ENCODE measurements at regions not wholly inside any gene's neighbourhood (a gene's known extent, or its start where the extent isn't known, plus 50 kb on each side); places are given as distances from the start of the nearest gene placed in this dataset.

DNA sequence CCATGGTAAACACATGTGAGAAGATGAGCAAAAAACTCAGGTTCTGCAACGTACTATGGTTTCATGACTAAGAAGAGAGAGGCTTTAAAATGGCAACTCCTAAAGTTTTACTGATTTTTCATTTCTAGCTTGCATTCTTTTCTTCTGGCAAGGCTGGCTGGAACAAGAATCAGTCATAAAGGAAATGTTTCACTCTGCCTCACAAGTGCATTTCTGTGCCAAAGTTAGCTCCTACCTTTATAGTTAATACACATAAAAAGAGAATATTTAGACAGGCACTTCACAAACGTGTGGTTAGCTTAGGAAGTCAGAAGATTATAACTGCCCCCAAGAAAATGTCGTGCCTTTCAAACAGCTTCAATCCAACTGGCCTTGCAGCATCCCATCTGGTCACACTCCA, 417.1 kb upstream of the CDH11 start:
- intact Hi-C loops (cut with micrococcal nuclease): no loop called here

DNA sequence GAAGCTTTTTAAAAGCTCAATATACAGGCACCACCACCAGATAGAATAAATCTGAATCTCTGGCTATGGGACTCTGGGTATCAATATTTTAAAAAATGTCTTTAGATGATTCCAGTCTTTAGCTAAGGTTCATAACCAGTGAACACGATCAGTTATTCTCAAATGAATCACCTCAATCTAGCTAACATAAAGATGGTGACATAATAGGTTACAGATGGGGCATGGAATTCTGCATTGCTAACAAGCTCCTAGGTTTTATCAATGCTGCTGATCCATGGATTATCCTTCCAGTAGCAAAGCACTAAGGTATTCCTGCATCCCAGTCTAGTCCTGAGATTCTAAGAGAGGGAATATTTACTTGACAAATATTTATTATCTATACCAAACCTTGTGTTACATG, 415.5 kb upstream of the CDH11 start:
- intact Hi-C loops (cut with micrococcal nuclease): no loop called here

DNA sequence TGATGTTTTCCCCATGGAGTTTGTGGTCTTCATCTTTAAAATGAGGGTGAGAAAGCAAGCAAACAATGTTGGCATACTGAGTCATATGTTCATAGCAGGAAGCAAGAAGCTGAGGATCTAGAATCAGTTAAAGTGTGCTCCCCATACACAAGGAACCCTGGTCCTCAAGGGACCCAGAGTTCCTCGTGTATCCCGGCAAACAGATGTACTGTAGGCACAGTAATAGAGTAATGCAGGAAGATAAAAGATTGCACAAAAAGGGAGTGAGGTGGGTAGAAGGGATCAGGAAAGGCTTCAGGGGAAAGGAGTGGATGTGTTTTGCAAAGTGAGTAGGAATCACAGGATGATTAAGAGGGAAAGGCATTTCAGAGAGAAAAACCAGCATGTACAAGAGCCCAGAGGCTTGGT, 412.3 kb upstream of the CDH11 start:
- intact Hi-C loops (cut with micrococcal nuclease): no loop called here

DNA sequence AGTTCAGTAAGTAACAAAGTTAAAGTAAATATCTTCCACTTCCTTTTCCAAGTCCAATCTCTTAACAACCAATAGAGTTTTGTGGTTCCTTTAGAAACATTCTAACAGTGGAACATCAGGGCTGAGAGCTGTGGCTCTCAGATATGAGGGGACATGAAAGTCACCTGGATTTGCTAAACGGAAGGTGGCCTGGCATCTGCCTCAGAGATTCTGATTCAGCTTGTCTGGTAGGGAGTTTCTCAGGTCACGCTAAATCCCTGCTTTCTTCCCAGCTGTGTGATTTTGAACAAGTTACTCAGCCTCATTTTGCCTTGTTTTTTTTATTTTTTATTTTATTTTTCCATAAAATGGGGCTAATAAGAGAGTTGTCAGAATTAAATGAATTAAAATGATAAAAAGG, 411.0 kb upstream of the CDH11 start:
- intact Hi-C loops (cut with micrococcal nuclease): no loop called here

DNA sequence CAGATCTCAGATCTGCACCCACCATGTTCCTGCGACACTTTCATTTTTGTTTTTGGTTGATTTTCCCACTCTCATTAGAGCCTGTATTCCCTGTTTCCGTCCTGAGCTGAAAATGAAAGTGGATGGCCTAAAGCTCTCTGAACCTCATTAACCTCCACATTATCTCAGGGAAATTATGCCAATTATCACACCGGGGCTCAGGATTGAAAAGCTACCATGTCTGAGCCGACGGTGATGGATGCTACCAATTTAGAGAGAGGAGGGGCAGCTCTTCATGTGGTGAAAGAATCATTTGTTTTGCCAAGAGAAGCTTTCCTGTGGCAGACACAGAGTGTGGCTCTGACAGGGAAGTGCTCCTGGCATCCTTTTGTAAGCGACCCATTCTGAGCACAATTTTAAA, 410.4 kb upstream of the CDH11 start:
- intact Hi-C loops (cut with micrococcal nuclease): no loop called here

DNA sequence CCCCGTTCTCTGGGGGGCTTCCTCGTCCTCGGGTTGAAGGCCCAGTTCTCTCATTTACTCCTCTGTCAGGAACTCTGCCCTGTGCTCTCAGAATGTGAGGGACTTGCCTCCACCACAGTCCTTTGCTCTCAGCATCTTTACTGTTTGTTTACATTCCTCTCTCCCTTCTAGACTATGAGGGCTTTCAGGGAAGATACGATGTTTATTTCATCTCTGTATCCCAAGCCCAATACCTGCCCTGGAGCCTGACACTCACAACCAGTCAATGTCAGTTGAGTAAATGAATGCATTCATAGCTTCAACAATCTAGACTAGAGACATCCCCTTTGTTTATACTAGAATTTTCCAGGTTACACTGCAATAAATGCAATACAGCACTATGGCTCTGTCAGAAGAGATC, 409.6 kb upstream of the CDH11 start:
- intact Hi-C loops (cut with micrococcal nuclease): no loop called here

DNA sequence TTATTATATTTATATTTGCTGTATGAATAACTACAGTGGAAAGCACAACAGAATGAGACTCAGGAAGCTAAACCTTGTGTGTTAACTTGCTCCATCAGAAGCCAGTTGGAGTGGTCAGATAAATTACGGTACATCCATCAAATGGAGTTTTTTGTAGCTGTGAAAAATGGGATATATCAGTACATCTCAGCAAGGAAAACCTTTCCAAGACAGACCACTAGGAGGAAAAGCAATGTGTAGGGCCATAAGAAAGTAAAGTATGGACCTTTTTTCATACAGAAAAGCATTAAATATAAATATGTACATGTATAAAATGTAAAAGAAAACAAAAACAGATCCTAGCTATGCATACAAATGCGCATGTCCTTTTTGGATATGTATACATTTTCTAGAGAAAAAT, 403.8 kb upstream of the CDH11 start:
- intact Hi-C loops (cut with micrococcal nuclease): no loop called here

DNA sequence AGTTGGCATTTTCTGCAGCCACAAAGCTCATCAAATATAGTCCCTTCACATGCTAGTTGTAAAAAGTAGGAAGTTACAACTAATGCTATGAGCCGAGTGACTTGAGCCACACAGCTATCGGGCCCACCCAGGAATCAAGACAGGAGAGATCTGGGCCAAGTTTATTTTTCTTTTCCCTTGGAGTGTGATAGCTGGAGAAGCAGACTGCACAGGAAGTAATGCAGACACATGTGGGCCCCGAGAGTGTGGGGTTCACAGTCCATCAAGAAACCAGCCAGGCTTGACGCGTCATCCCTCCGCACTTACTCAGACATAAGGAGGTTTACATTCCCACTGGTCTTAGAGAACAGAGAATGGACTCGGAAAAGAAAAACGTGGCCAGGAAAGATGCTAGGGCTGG, 403.1 kb upstream of the CDH11 start:
- intact Hi-C loops (cut with micrococcal nuclease): no loop called here

DNA sequence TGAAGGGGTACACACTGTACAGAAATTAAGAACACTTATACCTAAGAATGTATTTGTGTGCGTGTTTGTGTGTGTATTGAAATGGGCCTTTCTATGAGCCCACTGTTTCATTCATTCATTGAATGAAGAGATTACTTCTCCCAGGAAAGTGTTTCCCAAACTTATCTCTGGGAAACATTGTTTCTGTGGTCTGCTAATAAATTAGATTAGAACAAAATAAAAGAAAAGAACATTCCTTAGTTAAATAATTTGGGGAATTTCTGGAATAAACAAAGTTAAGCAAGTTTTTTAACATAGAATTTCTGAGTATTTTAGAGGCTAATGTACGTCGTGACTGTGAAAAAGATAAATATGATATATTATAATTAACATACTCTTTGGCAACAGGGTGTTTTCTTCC, 402.4 kb upstream of the CDH11 start:
- intact Hi-C loops (cut with micrococcal nuclease): no loop called here

DNA sequence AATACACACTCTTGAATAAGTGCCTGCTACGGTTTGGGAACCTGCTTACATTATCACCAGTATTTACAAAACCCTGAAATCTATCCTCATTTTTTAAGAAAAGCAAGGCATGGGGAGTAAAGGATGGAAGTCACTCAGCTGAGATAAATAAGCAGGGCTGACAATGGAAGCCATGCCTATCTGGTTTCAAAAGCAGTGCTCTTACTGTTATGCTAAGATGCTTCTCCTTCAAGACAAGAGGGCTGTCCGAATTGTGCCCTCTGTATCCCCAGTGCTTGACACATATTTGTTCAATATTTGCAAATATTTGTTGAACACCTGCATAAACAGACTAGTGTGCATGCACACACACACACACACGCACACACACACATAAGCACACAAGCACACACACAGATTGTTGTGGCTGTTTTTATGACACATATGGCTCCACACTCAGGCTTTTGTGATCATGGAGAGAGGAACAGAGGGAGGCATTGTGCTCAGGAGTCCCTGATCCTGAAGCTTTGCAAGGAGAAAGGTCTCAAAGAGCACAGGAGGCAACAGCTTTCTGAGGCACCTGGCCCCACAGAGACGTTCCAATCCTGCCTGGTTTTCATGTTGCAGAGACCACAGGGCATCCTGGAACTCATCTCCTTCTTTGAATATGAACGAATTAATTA, 401.6 kb upstream of the CDH11 start:
- intact Hi-C loops (cut with micrococcal nuclease): no loop called here

DNA sequence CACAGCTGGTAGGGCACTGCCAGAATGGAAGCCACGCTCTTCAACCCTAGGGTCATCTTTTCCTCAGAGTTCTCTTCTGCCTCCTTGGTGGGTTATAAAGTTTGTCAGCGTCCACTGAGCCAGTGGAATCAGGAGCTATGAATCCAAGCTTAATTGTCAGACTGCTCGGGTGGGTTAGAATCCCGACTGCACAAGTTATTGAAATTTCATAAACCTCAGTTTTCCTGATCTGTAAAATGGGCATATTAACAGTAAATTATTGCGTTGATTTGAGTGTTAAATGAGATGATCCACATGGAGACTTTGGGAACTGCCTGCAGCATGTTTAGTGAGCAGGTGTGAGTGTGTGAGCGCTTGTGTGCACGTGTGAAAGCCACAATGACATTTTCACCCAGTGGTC, 400.5 kb upstream of the CDH11 start:
- intact Hi-C loops (cut with micrococcal nuclease): no loop called here

DNA sequence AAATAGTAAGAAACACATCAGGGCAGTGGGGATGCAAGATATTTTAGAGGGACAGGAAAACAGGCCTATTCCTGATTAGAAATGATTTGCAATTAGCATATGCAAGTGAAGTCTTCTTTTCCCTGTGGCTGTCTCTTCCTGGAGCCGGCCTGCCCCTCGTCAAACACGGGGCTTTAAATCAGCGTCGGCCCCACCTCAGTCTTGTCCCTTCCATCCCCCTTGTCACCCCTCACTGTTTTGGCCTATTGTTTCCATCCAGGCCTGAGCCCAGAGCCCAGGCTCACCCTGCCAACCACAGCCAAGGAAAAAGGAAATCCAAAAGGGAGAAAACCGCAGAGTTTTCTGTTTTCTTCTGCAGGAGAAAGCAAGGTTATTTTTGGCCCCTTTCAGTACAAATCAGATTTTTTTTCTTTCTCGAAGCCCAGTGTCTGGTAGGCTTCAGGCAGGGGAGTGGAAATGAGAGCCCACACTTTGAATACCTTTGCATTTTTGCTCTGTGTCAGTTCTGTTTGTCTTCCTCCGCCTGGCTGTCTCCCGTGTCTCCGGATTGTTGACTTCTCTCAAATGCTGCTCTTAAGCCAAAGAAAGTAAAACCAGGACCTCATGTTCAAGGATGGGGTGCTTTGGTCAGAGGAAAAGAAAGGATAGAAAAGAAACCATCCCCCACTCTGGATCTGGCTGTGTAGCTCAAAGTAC, 399.9 kb upstream of the CDH11 start:
- intact Hi-C loops (cut with micrococcal nuclease): no loop called here

DNA sequence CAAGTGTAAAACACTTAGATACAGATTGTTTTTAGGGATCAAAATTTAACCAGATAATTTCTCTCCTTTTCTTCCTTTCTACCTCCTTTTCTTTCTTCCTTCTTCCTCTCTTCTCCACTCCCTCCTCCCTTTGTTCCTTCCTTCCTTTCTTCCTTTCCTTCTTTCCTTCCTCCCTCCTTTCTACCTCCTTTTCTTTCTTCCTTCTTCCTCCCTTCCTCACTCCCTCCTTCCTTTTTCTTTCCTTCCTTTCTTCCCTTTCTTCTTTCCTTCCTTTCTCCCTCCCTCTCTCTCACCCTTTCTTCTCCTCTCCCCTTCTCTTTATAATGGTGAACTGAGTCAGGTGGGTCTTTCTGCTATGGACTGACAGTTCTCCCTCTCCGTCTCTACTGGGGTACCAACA, 397.5 kb upstream of the CDH11 start:
- intact Hi-C loops (cut with micrococcal nuclease): no loop called here

DNA sequence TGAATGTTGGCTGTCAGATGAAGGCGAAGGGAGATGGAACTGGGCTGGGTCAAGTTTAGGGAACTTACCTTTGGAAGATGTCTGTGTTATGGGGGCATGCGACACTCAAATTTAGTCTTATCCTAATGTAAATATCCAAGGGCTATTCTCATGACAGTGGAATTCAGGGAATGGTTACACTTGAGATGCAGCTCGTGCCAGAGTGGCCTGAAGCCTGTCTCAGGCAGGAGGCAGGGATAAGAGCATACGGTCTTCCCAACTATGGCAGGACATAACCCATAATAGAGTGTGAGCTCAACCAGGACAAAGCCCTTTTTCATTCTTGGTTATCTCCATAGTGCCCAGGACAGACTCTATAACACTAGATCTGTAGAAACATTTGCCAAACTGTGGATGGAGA, 393.3 kb upstream of the CDH11 start:
- intact Hi-C loops (cut with micrococcal nuclease): no loop called here

DNA sequence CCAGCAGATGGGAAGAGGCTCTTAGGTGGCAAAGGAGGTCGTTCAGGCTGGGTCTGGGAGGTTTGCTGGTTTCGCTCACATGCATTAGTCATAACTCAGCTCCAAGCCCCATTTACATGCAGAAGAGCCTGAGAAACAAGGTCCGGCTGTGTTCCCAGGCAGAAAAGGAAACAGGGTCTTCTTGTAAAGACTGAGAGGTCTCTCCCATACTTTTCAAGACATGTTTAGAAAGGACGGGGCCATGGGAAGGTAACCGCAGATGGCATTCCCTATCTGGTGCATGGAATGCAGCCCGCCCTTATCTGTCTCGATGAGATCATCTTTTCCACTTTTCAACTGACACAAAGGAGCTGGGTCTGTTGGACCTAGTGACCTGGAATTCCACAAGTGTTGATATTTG, 389.0 kb upstream of the CDH11 start:
- intact Hi-C loops (cut with micrococcal nuclease): no loop called here

DNA sequence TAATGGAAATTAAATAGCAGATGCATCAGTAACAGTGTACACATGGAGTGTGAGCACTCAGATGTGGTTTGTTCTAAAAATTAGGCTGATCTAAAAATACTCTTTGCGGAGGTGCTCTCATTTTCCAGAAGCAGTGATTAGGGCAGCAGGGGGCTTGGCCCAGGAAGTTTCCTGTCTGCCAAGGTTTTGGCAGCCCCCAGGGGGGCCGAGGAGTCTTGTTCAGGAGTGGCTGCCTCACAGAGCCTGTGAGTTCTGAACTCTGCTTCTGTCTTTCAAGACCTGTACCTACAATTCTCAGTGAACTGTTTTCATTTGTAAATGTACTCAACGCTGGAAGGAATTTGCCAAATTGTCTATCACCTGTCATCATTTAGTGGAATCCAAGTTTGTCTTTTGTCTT, 388.4 kb upstream of the CDH11 start:
- intact Hi-C loops (cut with micrococcal nuclease): no loop called here

DNA sequence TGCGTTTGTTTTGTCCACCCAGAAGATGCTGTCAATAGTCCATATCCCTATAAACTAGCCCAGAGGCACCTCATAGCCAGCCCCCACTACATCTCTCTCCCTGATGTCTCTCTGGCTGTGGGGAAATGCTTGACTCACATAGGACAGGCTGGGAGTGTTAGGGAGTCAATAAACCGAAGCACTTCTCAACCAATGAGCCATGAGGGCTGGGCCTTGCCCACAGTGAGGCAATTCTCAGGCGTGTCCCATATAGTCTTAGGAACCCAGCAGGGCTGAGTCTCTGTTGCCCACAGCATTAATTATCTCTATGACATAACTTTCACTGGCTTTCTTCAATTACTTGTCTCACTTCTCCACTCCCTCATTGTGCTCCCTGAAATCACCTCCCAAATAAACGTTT, 387.3 kb upstream of the CDH11 start:
- intact Hi-C loops (cut with micrococcal nuclease): no loop called here

DNA sequence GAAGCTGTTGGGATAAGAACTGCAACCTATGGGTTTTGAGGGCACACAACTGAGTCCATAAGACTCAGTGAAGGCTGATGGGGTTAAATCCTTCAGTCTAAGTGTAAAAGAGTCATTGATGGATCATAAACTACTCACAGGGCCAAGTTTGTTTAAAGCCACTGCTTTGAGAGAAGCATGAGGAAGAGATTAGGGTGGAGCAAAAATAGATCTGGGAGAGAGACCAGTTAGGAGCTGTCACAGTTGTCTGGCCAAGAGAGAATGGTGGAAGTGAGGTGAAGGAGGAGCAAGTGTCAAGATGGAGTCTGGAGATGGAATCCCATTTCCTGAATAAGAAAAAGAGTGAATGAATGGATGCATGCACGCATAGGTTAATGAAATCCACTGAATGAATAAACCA, 379.1 kb upstream of the CDH11 start:
- intact Hi-C loops (cut with micrococcal nuclease): no loop called here

DNA sequence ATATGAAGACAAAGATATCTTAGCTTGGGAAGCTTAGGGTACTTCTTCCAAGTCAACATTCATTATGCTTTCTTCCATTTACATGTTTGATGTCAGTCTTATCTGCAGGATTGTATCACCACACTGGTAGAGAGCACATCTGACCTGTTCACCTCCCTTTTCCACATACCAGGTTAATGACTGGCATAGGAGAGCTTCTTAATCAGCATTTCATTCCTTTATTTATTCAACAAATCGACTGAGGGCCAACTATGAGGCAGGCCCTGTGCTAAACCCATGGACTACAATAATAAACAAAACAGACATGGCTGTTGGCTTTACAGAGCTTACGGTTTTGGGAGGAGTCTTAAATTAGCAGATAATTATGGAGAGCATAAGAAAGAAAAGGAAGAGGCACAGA, 378.1 kb upstream of the CDH11 start:
- intact Hi-C loops (cut with micrococcal nuclease): no loop called here

DNA sequence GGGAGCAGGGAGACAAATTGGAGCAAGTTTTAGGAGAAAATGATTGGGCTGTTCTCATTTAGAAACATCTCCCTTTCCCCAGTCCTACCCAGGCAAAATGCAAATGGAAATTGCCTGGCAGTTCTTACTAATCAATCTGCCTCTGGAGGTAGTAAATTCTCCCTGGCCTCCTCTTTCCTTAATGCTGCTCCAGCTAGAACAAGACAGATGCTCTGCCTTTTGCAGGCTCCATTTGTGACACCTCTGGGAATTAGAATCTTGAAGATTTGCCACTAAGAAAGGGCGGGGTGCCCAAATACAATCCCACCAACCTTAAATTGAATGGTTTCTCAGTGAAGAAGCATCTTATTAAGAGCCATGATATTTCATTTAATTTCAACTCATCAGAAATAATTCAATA, 377.7 kb upstream of the CDH11 start:
- intact Hi-C loops (cut with micrococcal nuclease): no loop called here

DNA sequence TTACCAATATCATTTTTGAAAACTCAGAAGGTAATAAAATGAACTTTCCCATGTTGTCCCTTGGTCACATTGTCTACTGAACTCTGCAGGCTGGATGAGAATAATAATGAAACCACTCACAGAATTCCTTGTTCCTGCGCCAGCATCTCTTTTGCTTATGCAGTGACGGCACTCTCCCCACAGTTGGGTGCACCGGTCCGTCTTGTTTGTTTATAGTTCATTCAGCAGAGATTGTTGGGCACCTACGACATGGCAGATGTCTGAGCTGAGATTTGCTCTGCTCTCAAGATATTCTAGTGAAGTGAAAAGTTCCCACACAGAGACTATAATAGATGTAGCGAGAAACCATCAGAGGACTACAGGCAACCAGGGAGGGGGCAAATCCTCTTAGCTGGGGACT, 375.7 kb upstream of the CDH11 start:
- intact Hi-C loops (cut with micrococcal nuclease): no loop called here

DNA sequence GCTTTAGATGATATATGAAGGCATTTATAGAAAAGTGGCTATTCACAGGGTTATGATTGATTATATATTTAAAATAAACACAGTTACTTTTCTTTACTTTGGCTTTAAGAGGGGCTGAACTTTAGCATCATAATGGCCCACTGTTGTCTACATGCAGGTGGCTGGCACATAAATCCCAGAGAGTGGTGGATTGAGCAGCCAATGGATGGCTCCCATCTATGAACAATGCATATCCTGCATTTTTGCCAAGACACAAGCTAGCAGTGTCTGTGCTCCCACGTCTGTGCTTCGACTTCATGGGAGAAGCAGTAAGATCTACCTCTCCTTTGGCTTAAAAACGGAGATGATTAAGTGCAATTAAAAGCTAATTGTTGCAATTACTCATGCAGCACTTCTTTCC, 373.2 kb upstream of the CDH11 start:
- intact Hi-C loops (cut with micrococcal nuclease): no loop called here

DNA sequence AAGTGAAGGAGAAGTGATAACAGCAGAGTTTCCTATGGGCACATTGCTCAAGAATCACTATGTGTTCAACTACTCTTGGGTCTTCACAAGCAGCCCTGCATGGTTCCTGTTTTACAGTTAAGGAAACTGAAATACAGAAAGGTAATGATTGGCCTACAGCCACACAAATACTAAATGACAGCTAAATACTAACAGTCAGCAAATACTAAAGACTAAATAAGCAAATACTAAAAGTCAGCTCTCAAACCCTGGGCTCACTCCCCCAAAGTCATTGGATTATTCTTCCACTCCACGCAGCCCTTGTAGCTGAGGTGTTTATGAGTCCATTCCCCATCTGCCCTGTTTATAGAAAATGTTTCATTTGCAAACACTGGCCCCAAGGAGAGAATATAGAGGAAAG, 372.7 kb upstream of the CDH11 start:
- intact Hi-C loops (cut with micrococcal nuclease): no loop called here

DNA sequence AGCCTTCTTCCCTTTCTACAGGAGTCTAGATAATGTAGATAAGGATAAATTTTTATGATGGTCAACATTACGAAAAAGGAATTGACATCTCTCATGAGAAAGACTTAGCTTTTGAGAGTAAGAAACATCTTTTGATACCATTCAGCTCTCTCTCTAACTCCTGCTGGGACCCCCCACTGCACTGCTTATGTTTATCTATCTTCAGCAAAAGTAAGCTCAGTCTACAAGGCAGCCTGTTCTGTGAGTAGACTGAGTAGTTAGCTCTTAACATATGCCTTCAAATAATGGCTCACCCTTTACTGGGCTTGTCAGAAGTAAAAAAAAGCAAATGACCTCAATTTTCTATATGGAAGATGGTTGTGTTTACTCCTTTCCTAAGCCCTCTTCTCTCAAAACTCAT, 372.2 kb upstream of the CDH11 start:
- intact Hi-C loops (cut with micrococcal nuclease): no loop called here
